GM23248 (cell line): ENCODE measurements at regions not wholly inside any gene's neighbourhood (a gene's known extent, or its start where the extent isn't known, plus 50 kb on each side); places are given as distances from the start of the nearest gene placed in this dataset.

ENCODE experiments used
- EZH2 ChIP-seq: fragments of 200-600 bp; sonication (generic); IDR thresholded peaks from 2 replicates; pipeline ENCODE4 v1.6.1; 2018; ENCODE audit warnings: antibody characterized with exemption, mild to moderate bottlenecking; ENCODE audit not compliant: insufficient read depth, poor library complexity, severe bottlenecking
- EZH2phosphoT487 ChIP-seq: fragments of 200-600 bp; sonication (generic); IDR thresholded peaks from 2 replicates; pipeline ENCODE4 v1.6.1; 2018; ENCODE audit warnings: antibody characterized with exemption, moderate library complexity, mild to moderate bottlenecking, low read depth; ENCODE audit not compliant: insufficient read depth

DNA sequence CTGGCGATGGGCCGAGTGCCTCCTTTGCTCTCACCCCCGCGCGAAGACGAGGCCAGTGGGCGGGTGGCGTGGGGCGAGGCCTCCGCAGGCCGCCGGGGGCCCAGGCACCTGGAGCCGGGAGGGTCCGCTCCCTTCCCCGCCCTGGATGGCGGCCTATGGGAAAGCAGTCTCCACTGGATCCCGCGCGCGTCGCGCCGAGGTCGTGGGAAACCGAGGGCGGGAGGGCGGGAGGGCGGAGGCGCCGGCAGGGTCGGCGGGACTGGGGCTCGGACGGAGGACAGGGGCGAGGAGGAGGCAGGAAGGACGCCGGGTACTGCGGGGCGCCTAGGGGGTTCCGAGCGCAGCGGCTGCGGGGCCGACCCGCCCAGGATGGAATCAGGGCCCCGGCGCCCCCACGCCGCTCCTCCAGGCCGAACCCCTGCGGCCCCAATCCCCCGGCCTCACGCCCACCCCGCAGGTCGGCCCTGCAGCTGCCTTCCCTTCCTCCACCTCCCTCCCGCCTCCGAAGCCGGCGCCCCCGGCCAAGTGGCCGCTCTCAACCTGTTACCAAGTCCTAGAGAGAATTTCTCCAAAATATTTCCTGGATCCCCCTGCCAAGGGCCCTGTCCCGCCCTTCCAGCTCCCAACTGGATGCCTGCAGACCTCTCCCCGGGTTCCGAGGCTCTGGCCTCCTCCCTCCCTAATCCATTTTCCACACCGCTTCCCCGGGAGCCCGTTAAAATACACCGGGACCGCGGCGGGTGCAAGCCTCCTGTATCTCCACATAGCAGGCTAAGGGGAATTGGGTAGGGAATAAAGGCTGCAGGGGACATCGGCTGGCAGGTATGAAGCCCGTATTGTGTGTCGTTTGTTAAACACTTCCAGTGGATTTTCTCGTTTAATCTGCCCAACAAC, 146.3 kb downstream of the ERCC6L2 start:
- TF ChIP-seq EZH2 (peak; percentile 97), EZH2phosphoT487 (peak; percentile 49; the same call in 1 of the 2 replicates)
